Fibroblast of lung (primary cell): ENCODE measurements at regions not wholly inside any gene's neighbourhood (a gene's known extent, or its start where the extent isn't known, plus 50 kb on each side); places are given as distances from the start of the nearest gene placed in this dataset.

Experiments
- DNase-seq, 2 donors: peaks; one replicate each; pipeline versions ENCODE4 v3.0.0 to v3.0.0-alpha.2; 2010; ENCODE audit warnings: low read depth in 2 of 2
- H2AFZ ChIP-seq: 2 replicates; pipeline ENCODE4 v1.5.1; 2012; ENCODE audit warnings: low read length, control low read depth, inconsistent platforms
- H3K27ac ChIP-seq: 2 replicates; pipeline ENCODE4 v1.5.1; 2011; ENCODE audit warnings: low read length, control low read depth; ENCODE audit not compliant: insufficient read depth
- H3K27me3 ChIP-seq: 2 replicates; pipeline ENCODE4 v1.5.1; 2011; ENCODE audit warnings: mild to moderate bottlenecking, low read length; ENCODE audit not compliant: control insufficient read depth, insufficient read depth
- H3K36me3 ChIP-seq: 2 replicates; pipeline ENCODE4 v1.5.1; 2011; ENCODE audit warnings: low read length; ENCODE audit not compliant: control insufficient read depth, insufficient read depth
- H3K4me1 ChIP-seq: 2 replicates; pipeline ENCODE4 v1.5.1; 2011; ENCODE audit warnings: low read length; ENCODE audit not compliant: control insufficient read depth, insufficient read depth; ENCODE audit errors: extremely low read depth
- H3K4me2 ChIP-seq: 2 replicates; pipeline ENCODE4 v1.5.1; 2011; ENCODE audit warnings: low read length, control low read depth; ENCODE audit not compliant: insufficient read depth; ENCODE audit errors: extremely low read depth
- H3K4me3 ChIP-seq, 4 experiments: fragments of 200-600 bp in 1 of 4; sonication (generic) in 1 of 4; replicated peaks in 1 of 4; 2 replicates each; pipeline ENCODE4 v1.5.1; 2011 to 2016; ENCODE audit warnings: low read length in 4 of 4, low read depth in 3 of 4, mild to moderate bottlenecking in 3 of 4, control low read depth in 2 of 4, inconsistent platforms in 1 of 4, mixed read lengths in 1 of 4; ENCODE audit not compliant: insufficient read depth in 1 of 4; ENCODE audit errors: control extremely low read depth in 1 of 4
- H3K79me2 ChIP-seq: 2 replicates; pipeline ENCODE4 v1.5.1; 2012; ENCODE audit warnings: mild to moderate bottlenecking, low read length, inconsistent platforms; ENCODE audit not compliant: control insufficient read depth, insufficient read depth
- H3K9ac ChIP-seq: 2 replicates; pipeline ENCODE4 v1.5.1; 2011; ENCODE audit warnings: mild to moderate bottlenecking, low read length, control low read depth; ENCODE audit not compliant: insufficient read depth
- H3K9me3 ChIP-seq: 2 replicates; pipeline ENCODE4 v1.5.1; 2012; ENCODE audit warnings: low read depth, low read length; ENCODE audit not compliant: control insufficient read depth, insufficient read depth
- H4K20me1 ChIP-seq: 2 replicates; pipeline ENCODE4 v1.5.1; 2011; ENCODE audit warnings: low read length; ENCODE audit not compliant: control insufficient read depth, insufficient read depth; ENCODE audit errors: extremely low read depth
- CTCF ChIP-seq, 2 donors: IDR thresholded peaks in 1 of 2; conservative IDR thresholded peaks in 1 of 2; 1 replicate in 1 of 2; 2 replicates in 1 of 2; pipeline ENCODE4 v1.5.1; 2011 to 2012; ENCODE audit warnings: low read length in 2 of 2, control low read depth in 1 of 2, inconsistent platforms in 1 of 2, low read depth in 1 of 2, mild to moderate bottlenecking in 1 of 2
- EZH2 ChIP-seq: IDR thresholded peaks from 2 replicates; pipeline ENCODE4 v1.5.1; 2012; ENCODE audit warnings: low read length, control low read depth, mild to moderate bottlenecking; ENCODE audit errors: missing control alignments

DNA sequence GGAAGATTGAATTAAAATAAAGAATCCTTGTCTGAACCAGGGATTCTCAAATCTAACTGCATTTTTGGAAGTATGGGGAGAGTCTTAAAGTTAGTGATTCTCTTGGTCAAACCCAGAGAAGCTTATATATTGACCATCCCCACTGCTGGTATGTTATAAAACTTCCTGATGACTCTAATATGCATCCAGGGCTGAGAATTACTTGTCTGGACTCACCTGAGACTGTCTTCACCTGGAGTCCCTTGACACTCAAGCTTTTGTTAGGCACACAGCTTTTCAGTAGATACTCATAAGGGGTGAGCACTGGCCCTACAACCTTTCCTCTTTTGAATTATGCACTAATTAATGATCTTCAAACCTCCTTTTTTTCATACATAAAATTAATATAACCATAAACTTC is 149.6 kb upstream of the GULP1 start:
- TF ChIP-seq CTCF (conservative IDR thresholded peaks at IDR 0.05 in 1 of 2, IDR thresholded peaks at IDR 0.05 in 1 of 2; ENCODE audit: low read depth in 1 of 2, low read length in 2 of 2) (no peak), EZH2 (no peak)
- Histone ChIP-seq H3K4me1 (no peaks in the 10 kb centered on the region), H3K79me2 (no peaks in the 10 kb centered on the region), H3K27me3 (no peaks in the 10 kb centered on the region), H3K4me3 (no peak overlapping the region), H3K9me3 (no peaks in the 10 kb centered on the region), H3K4me2 (no peak overlapping the region), H3K9ac (no peak overlapping the region), H3K27ac (no peak overlapping the region), H4K20me1 (no peaks in the 10 kb centered on the region), H3K36me3 (no peaks in the 10 kb centered on the region), H2AFZ (no peak overlapping the region)
- no peak for DNase-seq

DNA sequence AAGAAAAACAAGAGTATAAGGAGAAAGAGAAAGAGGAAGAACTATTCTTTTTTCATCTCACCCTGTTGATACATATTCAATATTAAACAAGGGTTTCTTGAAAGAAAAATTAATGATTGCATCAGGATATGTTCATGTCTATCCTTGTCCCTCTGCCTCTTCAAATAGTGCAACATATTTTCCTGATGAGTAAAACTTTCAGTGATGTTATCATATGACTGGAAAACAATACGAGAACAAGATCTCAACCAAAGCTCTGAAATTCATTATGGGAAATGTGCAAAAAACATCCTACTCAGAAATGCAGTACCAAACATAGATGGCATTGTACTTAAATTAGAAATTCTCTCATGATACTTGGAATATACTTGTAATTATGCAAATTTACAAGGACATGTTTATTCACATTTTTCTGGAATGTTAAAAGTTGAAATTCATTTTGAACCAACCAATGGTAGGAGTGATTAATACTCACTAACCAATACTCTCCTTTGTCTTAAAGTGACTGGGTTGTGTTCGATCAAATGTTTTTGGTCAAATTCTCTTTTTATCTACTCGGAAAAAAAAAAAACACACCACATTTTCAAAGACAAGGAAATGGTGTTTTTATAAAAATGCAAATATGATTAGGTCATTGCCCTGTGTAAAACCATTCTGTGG is 148.9 kb upstream of the GULP1 start:
- H2AFZ ChIP-seq = no peak overlapping the region

GRCh38 chr2:188145885-188146284 is 145.8 kb upstream of the GULP1 start:
- no peaks in the 10 kb centered on the region for H4K20me1 ChIP-seq
- no peaks in the 10 kb centered on the region for H3K4me1 ChIP-seq
- no peak overlapping the region for H3K27ac ChIP-seq
- H3K27me3 ChIP-seq = no peaks in the 10 kb centered on the region
- no peak for TF ChIP-seq EZH2
- TF ChIP-seq CTCF (conservative IDR thresholded peaks at IDR 0.05 in 1 of 2, IDR thresholded peaks at IDR 0.05 in 1 of 2; ENCODE audit: low read depth in 1 of 2, low read length in 2 of 2) = no peak
- H3K36me3 ChIP-seq = no peaks in the 10 kb centered on the region
- H3K4me3 ChIP-seq = no peak overlapping the region
- no peak for DNase-seq
- H3K79me2 ChIP-seq = no peaks in the 10 kb centered on the region
- no peak overlapping the region for H3K4me2 ChIP-seq
- H2AFZ ChIP-seq = no peak overlapping the region
- H3K9ac ChIP-seq = no peak overlapping the region
- no peaks in the 10 kb centered on the region for H3K9me3 ChIP-seq

More for the DNA sequence above, 148.9 kb upstream of the GULP1 start:
- no peak overlapping the region for H3K4me2 ChIP-seq
- H3K27me3 ChIP-seq = no peaks in the 10 kb centered on the region
- no peaks in the 10 kb centered on the region for H3K9me3 ChIP-seq
- H3K36me3 ChIP-seq = no peaks in the 10 kb centered on the region
- TF ChIP-seq EZH2 = no peak
- no peak for TF ChIP-seq CTCF (conservative IDR thresholded peaks at IDR 0.05 in 1 of 2, IDR thresholded peaks at IDR 0.05 in 1 of 2; ENCODE audit: low read depth in 1 of 2, low read length in 2 of 2)
- H3K79me2 ChIP-seq = no peaks in the 10 kb centered on the region
- no peak overlapping the region for H3K9ac ChIP-seq
- H4K20me1 ChIP-seq = no peaks in the 10 kb centered on the region
- H3K4me1 ChIP-seq = no peaks in the 10 kb centered on the region
- peak; percentile 36 to 37 for DNase-seq
- H3K4me3 ChIP-seq = no peak overlapping the region
- H3K27ac ChIP-seq = no peak overlapping the region
